Caco-2 (cell line): ENCODE measurements at regions not wholly inside any gene's neighbourhood (a gene's known extent, or its start where the extent isn't known, plus 50 kb on each side); places are given as distances from the start of the nearest gene placed in this dataset.

Source experiments
- BruUV-seq: library from RNA; stranded (reverse); fragments of 400-500 nt; replicated peaks from 2 replicates; lab custom pipeline; 2021; lab: Mats Ljungman, UMichigan
- CTCF ChIA-PET: fragments of 300-600 bp; sonication (Branson Sonifier 250); formaldehyde crosslinking; loops from one replicate; lab custom pipeline; 2022; ENCODE audit warnings: antibody characterized with exemption; lab: Charles Lee
- POLR2A ChIA-PET: fragments of 300-600 bp; sonication (Branson Sonifier 250); formaldehyde crosslinking; loops from one replicate; lab custom pipeline; 2022; ENCODE audit warnings: antibody characterized with exemption; lab: Charles Lee
- DNase-seq, 2 experiments: peaks; one replicate each; pipeline versions ENCODE4 v3.0.0 to v3.0.0-alpha.2; 2020 to 2022
- H3K27me3 ChIP-seq: replicated peaks from 2 replicates; pipeline ENCODE4 v1.6.0; 2011; ENCODE audit warnings: low read length; ENCODE audit not compliant: control insufficient read depth, insufficient read depth
- H3K36me3 ChIP-seq: 2 replicates; pipeline ENCODE4 v1.5.1; 2011; ENCODE audit warnings: low read length; ENCODE audit not compliant: control insufficient read depth, insufficient read depth
- H3K4me1 ChIP-seq: fragments of 250-450 bp; sonication (Bioruptor Pico); 2 replicates; pipeline ENCODE4 v1.5.1; 2020; ENCODE audit warnings: mild to moderate bottlenecking
- H3K4me3 ChIP-seq: 2 replicates; pipeline ENCODE4 v1.5.1; 2011; ENCODE audit warnings: low read depth, mild to moderate bottlenecking, control low read depth, low read length
- H3K9me3 ChIP-seq: fragments of 250-450 bp; sonication (Bioruptor Pico); 2 replicates; pipeline ENCODE4 v1.5.1; 2020; ENCODE audit warnings: mild to moderate bottlenecking, moderate library complexity
- H3K27ac Mint-ChIP-seq: one replicate; pipeline ENCODE4 v1.8.0; 2022; ENCODE audit warnings: mixed read lengths; ENCODE audit not compliant: unreplicated experiment
- H3K27me3 Mint-ChIP-seq: one replicate; pipeline ENCODE4 v1.8.0; 2022; ENCODE audit warnings: mixed read lengths; ENCODE audit not compliant: insufficient read depth, unreplicated experiment
- H3K36me3 Mint-ChIP-seq: one replicate; pipeline ENCODE4 v1.8.0; 2022; ENCODE audit warnings: mild to moderate bottlenecking, mixed read lengths; ENCODE audit not compliant: insufficient read depth, unreplicated experiment
- H3K4me1 Mint-ChIP-seq: one replicate; pipeline ENCODE4 v1.8.0; 2022; ENCODE audit warnings: low read depth, mixed read lengths; ENCODE audit not compliant: unreplicated experiment
- H3K4me3 Mint-ChIP-seq: one replicate; pipeline ENCODE4 v1.8.0; 2022; ENCODE audit warnings: mild to moderate bottlenecking, moderate library complexity, mixed read lengths; ENCODE audit not compliant: unreplicated experiment
- H3K9me3 Mint-ChIP-seq: one replicate; pipeline ENCODE4 v1.8.0; 2022; ENCODE audit warnings: mixed read lengths; ENCODE audit not compliant: unreplicated experiment
- CTCF ChIP-seq, 2 experiments: fragments of 200-600 bp in 1 of 2; IDR thresholded peaks; 1 replicate in 1 of 2; 2 replicates in 1 of 2; pipeline versions ENCODE4 v1.5.1 to v1.8.0; 2011 to 2022; ENCODE audit warnings: antibody characterized with exemption in 1 of 2, control low read depth in 1 of 2, inconsistent platforms in 1 of 2, low read depth in 1 of 2, low read length in 1 of 2, mild to moderate bottlenecking in 1 of 2, moderate library complexity in 1 of 2; ENCODE audit not compliant: insufficient read depth in 1 of 2, severe bottlenecking in 1 of 2, unreplicated experiment in 1 of 2
- intact Hi-C: fragments of 100-400 bp; cut with micrococcal nuclease; formaldehyde crosslinking; loops from one replicate; pipeline ENCODE4 v1.10.0; 2022; ENCODE audit not compliant: unreplicated experiment

- H3K27ac Mint-ChIP-seq, result no peak overlapping the region
Measured at GRCh38 chr9:129374651-129375050, 196.6 kb upstream of the IER5L start.

GRCh38 chr9:129374231-129374630 is 196.2 kb upstream of the IER5L start:
- BruUV-seq, result no TSS peak
- Mint-ChIP-seq H3K27me3 (no peaks in the 10 kb centered on the region), H3K36me3 (no peaks in the 10 kb centered on the region), H3K4me1 (no peaks in the 10 kb centered on the region), H3K27ac (no peak overlapping the region), H3K4me3 (no peak overlapping the region), H3K9me3 (no peaks in the 10 kb centered on the region)
- ChIA-PET CTCF (no interaction called here), POLR2A (no interaction called here)
- Histone ChIP-seq H3K4me1 (no peaks in the 10 kb centered on the region), H3K9me3 (peaks cover 9% of the 10 kb centered on the region; the same call in 1 of the 2 replicates), H3K4me3 (no peak overlapping the region), H3K36me3 (no peaks in the 10 kb centered on the region), H3K27me3 (no peaks in the 10 kb centered on the region)
- TF ChIP-seq CTCF (IDR thresholded peaks at IDR 0.05; ENCODE audit: insufficient read depth in 1 of 2, low read depth in 1 of 2, low read length in 1 of 2, severe bottlenecking in 1 of 2, unreplicated experiment in 1 of 2), result no peak
- intact Hi-C loops, result no loop called here
- DNase-seq, result no peak

More at GRCh38 chr9:129374651-129375050, 196.6 kb upstream of the IER5L start:
- DNase-seq, result no peak
- Histone ChIP-seq H3K4me3 (no peak overlapping the region), H3K27me3 (no peaks in the 10 kb centered on the region), H3K36me3 (no peaks in the 10 kb centered on the region), H3K9me3 (peaks cover 9% of the 10 kb centered on the region; the same call in 1 of the 2 replicates), H3K4me1 (no peaks in the 10 kb centered on the region)
- POLR2A ChIA-PET, result no interaction called here
- BruUV-seq, result no TSS peak
- CTCF ChIA-PET, result no interaction called here
- Mint-ChIP-seq H3K27me3 (no peaks in the 10 kb centered on the region), H3K4me3 (no peak overlapping the region), H3K36me3 (no peaks in the 10 kb centered on the region), H3K4me1 (no peaks in the 10 kb centered on the region), H3K9me3 (no peaks in the 10 kb centered on the region)
- intact Hi-C loops, result no loop called here
- no peak for TF ChIP-seq CTCF (IDR thresholded peaks at IDR 0.05; ENCODE audit: insufficient read depth in 1 of 2, low read depth in 1 of 2, low read length in 1 of 2, severe bottlenecking in 1 of 2, unreplicated experiment in 1 of 2)

GRCh38 chr9:129373361-129373760 is 195.3 kb upstream of the IER5L start:
- Mint-ChIP-seq H3K9me3 (no peaks in the 10 kb centered on the region), H3K27me3 (no peaks in the 10 kb centered on the region), H3K27ac (no peak overlapping the region), H3K36me3 (peaks cover 5% of the 10 kb centered on the region), H3K4me3 (no peak overlapping the region), H3K4me1 (no peaks in the 10 kb centered on the region)
- intact Hi-C loops, result no loop called here
- no peak for TF ChIP-seq CTCF (IDR thresholded peaks at IDR 0.05; ENCODE audit: insufficient read depth in 1 of 2, low read depth in 1 of 2, low read length in 1 of 2, severe bottlenecking in 1 of 2, unreplicated experiment in 1 of 2)
- no TSS peak for BruUV-seq
- no peaks in the 10 kb centered on the region for H3K36me3 ChIP-seq
- ChIA-PET CTCF (no interaction called here), POLR2A (no interaction called here)
- H3K9me3 ChIP-seq, result peaks cover 9% of the 10 kb centered on the region; the same call in 1 of the 2 replicates
- no peak overlapping the region for H3K4me3 ChIP-seq
- no peak for DNase-seq
- H3K27me3 ChIP-seq, result no peaks in the 10 kb centered on the region
- no peaks in the 10 kb centered on the region for H3K4me1 ChIP-seq
